RCC 7860 (cell line): ENCODE measurements at regions not wholly inside any gene's neighbourhood (a gene's known extent, or its start where the extent isn't known, plus 50 kb on each side); places are given as distances from the start of the nearest gene placed in this dataset.
"Not testable (repeated sequence)": the region's sequence is repeated elsewhere in the genome, so short reads cannot be mapped to it uniquely, and the experiment has no call there.

Experiments
- DNase-seq: peaks from one replicate; pipeline ENCODE4 v3.0.0-alpha.2; 2015; ENCODE audit warnings: low spot score
- FAIRE-seq: peaks from 2 replicates; lab custom pipeline; 2012; peaks lifted over from hg19 to GRCh38; lab: Jason Lieb, UNC

- no peak for FAIRE-seq
Observed at GRCh38 chr19:31520633-31521032, 171.4 kb upstream of the TSHZ3 start.

GRCh38 chr19:31525610-31526147 lies 176.4 kb upstream of the TSHZ3 start:
- DNase-seq (no peak), FAIRE-seq (no peak)

More at GRCh38 chr19:31520633-31521032, 171.4 kb upstream of the TSHZ3 start:
- DNase-seq, result no peak

GRCh38 chr19:31527443-31527842 lies 178.2 kb upstream of the TSHZ3 start:
- DNase-seq, result no peak
- no peak for FAIRE-seq

GRCh38 chr19:31528261-31528660 lies 179.0 kb upstream of the TSHZ3 start:
- FAIRE-seq (no peak), DNase-seq (no peak)

GRCh38 chr19:31529121-31529520 lies 179.9 kb upstream of the TSHZ3 start:
- FAIRE-seq (no peak), DNase-seq (no peak)

GRCh38 chr19:31530781-31531180 lies 181.5 kb upstream of the TSHZ3 start:
- DNase-seq (no peak), FAIRE-seq (no peak)

- DNase-seq (no peak), FAIRE-seq (no peak)
Observed at GRCh38 chr19:31531326-31531725, 182.1 kb upstream of the TSHZ3 start.

GRCh38 chr19:31532034-31532433 lies 182.8 kb upstream of the TSHZ3 start:
- DNase-seq (no peak), FAIRE-seq (no peak)

GRCh38 chr19:31533114-31533513 lies 183.9 kb upstream of the TSHZ3 start:
- no peak for FAIRE-seq
- no peak for DNase-seq

GRCh38 chr19:31534231-31534630 lies 185.0 kb upstream of the TSHZ3 start:
- FAIRE-seq (no peak), DNase-seq (no peak)

- no peak for FAIRE-seq
Observed at GRCh38 chr19:31534786-31535657, 185.8 kb upstream of the TSHZ3 start.

GRCh38 chr19:31535691-31536460 lies 186.6 kb upstream of the TSHZ3 start:
- DNase-seq (no peak), FAIRE-seq (no peak)

More at GRCh38 chr19:31534786-31535657, 185.8 kb upstream of the TSHZ3 start:
- no peak for DNase-seq

GRCh38 chr19:31537136-31537535 lies 187.9 kb upstream of the TSHZ3 start:
- no peak for FAIRE-seq
- no peak for DNase-seq

GRCh38 chr19:31537902-31538301 lies 188.7 kb upstream of the TSHZ3 start:
- not testable (repeated sequence) for DNase-seq, FAIRE-seq

- no peak for FAIRE-seq
- no peak for DNase-seq
Observed at GRCh38 chr19:31538879-31539278, 189.6 kb upstream of the TSHZ3 start.

- no peak for FAIRE-seq
- DNase-seq, result no peak
Observed at GRCh38 chr19:31539386-31539785, 190.2 kb upstream of the TSHZ3 start.

- FAIRE-seq (no peak), DNase-seq (no peak)
Observed at GRCh38 chr19:31541396-31541795, 192.2 kb upstream of the TSHZ3 start.

- no peak for FAIRE-seq
- no peak for DNase-seq
Observed at GRCh38 chr19:31543456-31543855, 194.2 kb upstream of the TSHZ3 start.

GRCh38 chr19:31545777-31546176 lies 196.5 kb upstream of the TSHZ3 start:
- no peak for FAIRE-seq

GRCh38 chr19:31546205-31546960 lies 197.1 kb upstream of the TSHZ3 start:
- FAIRE-seq (no peak), DNase-seq (no peak)

More at GRCh38 chr19:31545777-31546176, 196.5 kb upstream of the TSHZ3 start:
- no peak for DNase-seq

- DNase-seq (no peak), FAIRE-seq (no peak)
Observed at GRCh38 chr19:31548941-31549340, 199.7 kb upstream of the TSHZ3 start.
